ENCODE measurements at regions not wholly inside any gene's neighbourhood (a gene's known extent, or its start where the extent isn't known, plus 50 kb on each side); places are given as distances from the start of the nearest gene placed in this dataset.
"Not testable (repeated sequence)": the region's sequence is repeated elsewhere in the genome, so short reads cannot be mapped to it uniquely, and the experiment has no call there.

GRCh38 chr6:40705354-40705753, 118.2 kb upstream of the LRFN2 start:
- DNase-seq (ENCODE audit: low read depth in 4 of 4, low spot score in 2 of 4), result no peak

- DNase-seq (ENCODE audit: low read depth in 4 of 4, low spot score in 2 of 4), result no peak
Observed at GRCh38 chr6:40701352-40702007, 114.3 kb upstream of the LRFN2 start.

GRCh38 chr6:40700006-40700580, 112.9 kb upstream of the LRFN2 start:
- DNase-seq (ENCODE audit: low read depth in 4 of 4, low spot score in 2 of 4), result no peak

GRCh38 chr6:40695750-40696415, 108.7 kb upstream of the LRFN2 start:
- no peak for DNase-seq (ENCODE audit: low read depth in 4 of 4, low spot score in 2 of 4)

- no peak for DNase-seq (ENCODE audit: low read depth in 4 of 4, low spot score in 2 of 4)
Observed at GRCh38 chr6:40695114-40695513, 108.0 kb upstream of the LRFN2 start.

- no peak for DNase-seq (ENCODE audit: low read depth in 4 of 4, low spot score in 2 of 4)
Observed at GRCh38 chr6:40693768-40694167, 106.6 kb upstream of the LRFN2 start.

- no peak for DNase-seq (ENCODE audit: low read depth in 4 of 4, low spot score in 2 of 4)
Observed at GRCh38 chr6:40692337-40692736, 105.2 kb upstream of the LRFN2 start.

GRCh38 chr6:40689185-40689584, 102.0 kb upstream of the LRFN2 start:
- DNase-seq (ENCODE audit: low read depth in 4 of 4, low spot score in 2 of 4), result no peak

- DNase-seq (ENCODE audit: low read depth in 4 of 4, low spot score in 2 of 4), result no peak
Observed at GRCh38 chr6:40688214-40688761, 101.1 kb upstream of the LRFN2 start.

GRCh38 chr6:40685862-40686261, 98.7 kb upstream of the LRFN2 start:
- no peak for DNase-seq (ENCODE audit: low read depth in 4 of 4, low spot score in 2 of 4)

GRCh38 chr6:40681622-40682021, 94.5 kb upstream of the LRFN2 start:
- no peak for DNase-seq (ENCODE audit: low read depth in 4 of 4, low spot score in 2 of 4)

GRCh38 chr6:40678941-40679340, 91.8 kb upstream of the LRFN2 start:
- no peak for DNase-seq (ENCODE audit: low read depth in 4 of 4, low spot score in 2 of 4)

GRCh38 chr6:40674170-40674569, 87.0 kb upstream of the LRFN2 start:
- DNase-seq (ENCODE audit: low read depth in 4 of 4, low spot score in 2 of 4), result no peak

GRCh38 chr6:40672087-40672486, 84.9 kb upstream of the LRFN2 start:
- no peak for DNase-seq (ENCODE audit: low read depth in 4 of 4, low spot score in 2 of 4)

GRCh38 chr6:40671694-40672050, 84.5 kb upstream of the LRFN2 start:
- DNase-seq (ENCODE audit: low read depth in 4 of 4, low spot score in 2 of 4), result no peak

- no peak for DNase-seq (ENCODE audit: low read depth in 4 of 4, low spot score in 2 of 4)
Observed at GRCh38 chr6:40671001-40671693, 84.0 kb upstream of the LRFN2 start.

GRCh38 chr6:40669343-40669742, 82.2 kb upstream of the LRFN2 start:
- no peak for DNase-seq (ENCODE audit: low read depth in 4 of 4, low spot score in 2 of 4)

GRCh38 chr6:40668203-40668602, 81.0 kb upstream of the LRFN2 start:
- no peak for DNase-seq (ENCODE audit: low read depth in 4 of 4, low spot score in 2 of 4)

- DNase-seq (ENCODE audit: low read depth in 4 of 4, low spot score in 2 of 4), result no peak
Observed at GRCh38 chr6:40666530-40666929, 79.4 kb upstream of the LRFN2 start.

GRCh38 chr6:40661726-40662125, 74.6 kb upstream of the LRFN2 start:
- DNase-seq (ENCODE audit: low read depth in 4 of 4, low spot score in 2 of 4), result no peak

GRCh38 chr6:40656772-40657171, 69.6 kb upstream of the LRFN2 start:
- not testable (repeated sequence) for DNase-seq (ENCODE audit: low read depth in 4 of 4, low spot score in 2 of 4)

Measured in left renal cortex interstitium (tissue), 4 donors.